ENCODE measurements at regions not wholly inside any gene's neighbourhood (a gene's known extent, or its start where the extent isn't known, plus 50 kb on each side); places are given as distances from the start of the nearest gene placed in this dataset.

- Mint-ChIP-seq H3K4me1 (no peaks in the 10 kb centered on the region), H3K4me3 (no peak overlapping the region), H3K9me3 (no peaks in the 10 kb centered on the region), H3K27me3 (peaks cover 0 to 3% of the 10 kb centered on the region in 2 donors), H3K36me3 (no peaks in the 10 kb centered on the region), H3K27ac (no peak overlapping the region)
- peak; percentile 3 for DNase-seq
- ATAC-seq (replicated peaks) = peak; percentile 59 to 78
Measured at GRCh38 chrX:69093960-69094871, 71.0 kb downstream of the PJA1 start.

- no peak for ATAC-seq (replicated peaks)
- Mint-ChIP-seq H3K36me3 (no peaks in the 10 kb centered on the region), H3K27ac (no peak overlapping the region), H3K4me1 (no peaks in the 10 kb centered on the region), H3K4me3 (no peak overlapping the region), H3K27me3 (peaks cover 0 to 11% of the 10 kb centered on the region in 2 donors), H3K9me3 (no peaks in the 10 kb centered on the region)
- no peak for DNase-seq
Measured at GRCh38 chrX:69090022-69090421, 75.2 kb downstream of the PJA1 start.

- no peak for ATAC-seq (replicated peaks)
- no peaks in the 10 kb centered on the region for H3K9me3 Mint-ChIP-seq
- H3K4me1 Mint-ChIP-seq = no peaks in the 10 kb centered on the region
- no peak overlapping the region for H3K27ac Mint-ChIP-seq
- H3K27me3 Mint-ChIP-seq = peaks cover 0 to 11% of the 10 kb centered on the region in 2 donors
- DNase-seq = no peak
- H3K4me3 Mint-ChIP-seq = no peak overlapping the region
- H3K36me3 Mint-ChIP-seq = no peaks in the 10 kb centered on the region
Measured at GRCh38 chrX:69089203-69089602, 76.0 kb downstream of the PJA1 start.

GRCh38 chrX:69088171-69088938 is 76.9 kb downstream of the PJA1 start:
- H3K27ac Mint-ChIP-seq = no peak overlapping the region

GRCh38 chrX:69085826-69086225 is 79.4 kb downstream of the PJA1 start:
- Mint-ChIP-seq H3K4me1 (no peaks in the 10 kb centered on the region), H3K27ac (no peak overlapping the region), H3K4me3 (no peak overlapping the region), H3K27me3 (peaks cover 0 to 11% of the 10 kb centered on the region in 2 donors), H3K9me3 (no peaks in the 10 kb centered on the region), H3K36me3 (no peaks in the 10 kb centered on the region)
- DNase-seq (no peak), ATAC-seq (replicated peaks) (no peak)

More at GRCh38 chrX:69088171-69088938, 76.9 kb downstream of the PJA1 start:
- Mint-ChIP-seq H3K27me3 (peaks cover 0 to 11% of the 10 kb centered on the region in 2 donors), H3K36me3 (no peaks in the 10 kb centered on the region), H3K9me3 (no peaks in the 10 kb centered on the region), H3K4me1 (no peaks in the 10 kb centered on the region), H3K4me3 (no peak overlapping the region)
- DNase-seq = no peak
- no peak for ATAC-seq (replicated peaks)

- H3K4me3 Mint-ChIP-seq = no peak overlapping the region
- no peak overlapping the region for H3K27ac Mint-ChIP-seq
- DNase-seq (no peak), ATAC-seq (replicated peaks) (no peak)
- H3K4me1 Mint-ChIP-seq = no peaks in the 10 kb centered on the region
- no peaks in the 10 kb centered on the region for H3K36me3 Mint-ChIP-seq
- H3K27me3 Mint-ChIP-seq = peaks cover 0 to 8% of the 10 kb centered on the region in 2 donors
- no peaks in the 10 kb centered on the region for H3K9me3 Mint-ChIP-seq
Measured at GRCh38 chrX:69085151-69085550, 80.1 kb downstream of the PJA1 start.

GRCh38 chrX:69083801-69084200 is 81.5 kb downstream of the PJA1 start:
- Mint-ChIP-seq H3K4me3 (no peak overlapping the region), H3K4me1 (no peaks in the 10 kb centered on the region), H3K27me3 (peaks cover 0 to 8% of the 10 kb centered on the region in 2 donors), H3K9me3 (no peaks in the 10 kb centered on the region), H3K36me3 (no peaks in the 10 kb centered on the region), H3K27ac (no peak overlapping the region)
- DNase-seq (no peak), ATAC-seq (replicated peaks) (no peak)

GRCh38 chrX:69083361-69083760 is 81.9 kb downstream of the PJA1 start:
- Mint-ChIP-seq H3K4me1 (no peaks in the 10 kb centered on the region), H3K9me3 (no peaks in the 10 kb centered on the region), H3K4me3 (no peak overlapping the region), H3K36me3 (no peaks in the 10 kb centered on the region), H3K27ac (no peak overlapping the region), H3K27me3 (peaks cover 0 to 8% of the 10 kb centered on the region in 2 donors)
- ATAC-seq (replicated peaks) (no peak), DNase-seq (no peak)

- Mint-ChIP-seq H3K4me3 (no peak overlapping the region), H3K9me3 (no peaks in the 10 kb centered on the region), H3K27me3 (peaks cover 0 to 8% of the 10 kb centered on the region in 2 donors), H3K4me1 (no peaks in the 10 kb centered on the region), H3K27ac (no peak overlapping the region), H3K36me3 (no peaks in the 10 kb centered on the region)
- no peak for ATAC-seq (replicated peaks)
- no peak for DNase-seq
Measured at GRCh38 chrX:69082753-69083150, 82.5 kb downstream of the PJA1 start.

GRCh38 chrX:69082055-69082752 is 83.0 kb downstream of the PJA1 start:
- Mint-ChIP-seq H3K27ac (no peak overlapping the region), H3K9me3 (no peaks in the 10 kb centered on the region), H3K27me3 (peaks cover 0 to 8% of the 10 kb centered on the region in 2 donors), H3K4me1 (no peaks in the 10 kb centered on the region), H3K4me3 (no peak overlapping the region), H3K36me3 (no peaks in the 10 kb centered on the region)
- ATAC-seq (replicated peaks) (no peak), DNase-seq (no peak)

GRCh38 chrX:69080855-69081465 is 84.3 kb downstream of the PJA1 start:
- no peaks in the 10 kb centered on the region for H3K9me3 Mint-ChIP-seq
- peaks cover 0 to 4% of the 10 kb centered on the region in 2 donors for H3K27me3 Mint-ChIP-seq
- ATAC-seq (replicated peaks) (no peak), DNase-seq (no peak)
- H3K36me3 Mint-ChIP-seq = no peaks in the 10 kb centered on the region
- no peak overlapping the region for H3K4me3 Mint-ChIP-seq
- H3K4me1 Mint-ChIP-seq = no peaks in the 10 kb centered on the region
- no peak overlapping the region for H3K27ac Mint-ChIP-seq

- Mint-ChIP-seq H3K27ac (no peak overlapping the region), H3K27me3 (no peaks in the 10 kb centered on the region), H3K9me3 (no peaks in the 10 kb centered on the region), H3K4me3 (no peak overlapping the region), H3K4me1 (no peaks in the 10 kb centered on the region), H3K36me3 (no peaks in the 10 kb centered on the region)
- no peak for DNase-seq
- no peak for ATAC-seq (replicated peaks)
Measured at GRCh38 chrX:69079268-69079667, 86.0 kb downstream of the PJA1 start.

GRCh38 chrX:69077895-69078455 is 87.3 kb downstream of the PJA1 start:
- H3K4me3 Mint-ChIP-seq = no peak overlapping the region
- no peak overlapping the region for H3K27ac Mint-ChIP-seq
- no peak for ATAC-seq (replicated peaks)
- H3K27me3 Mint-ChIP-seq = no peaks in the 10 kb centered on the region
- H3K9me3 Mint-ChIP-seq = no peaks in the 10 kb centered on the region
- no peaks in the 10 kb centered on the region for H3K4me1 Mint-ChIP-seq
- DNase-seq = no peak
- H3K36me3 Mint-ChIP-seq = no peaks in the 10 kb centered on the region

- Mint-ChIP-seq H3K27me3 (no peaks in the 10 kb centered on the region), H3K36me3 (no peaks in the 10 kb centered on the region), H3K4me3 (no peak overlapping the region), H3K27ac (no peak overlapping the region), H3K9me3 (no peaks in the 10 kb centered on the region), H3K4me1 (no peaks in the 10 kb centered on the region)
- DNase-seq (no peak), ATAC-seq (replicated peaks) (no peak)
Measured at GRCh38 chrX:69076088-69076487, 89.2 kb downstream of the PJA1 start.

All from stimulated activated naive B cell treated with anti-CD40 and anti-IgM and Interleukin-4, amounts not matched to agents 10 μg/mL and 1 μg/mL and 100 μg/mL, for 72 hours (primary cell).